IMR-90 (cell line): ENCODE measurements at regions not wholly inside any gene's neighbourhood (a gene's known extent, or its start where the extent isn't known, plus 50 kb on each side); places are given as distances from the start of the nearest gene placed in this dataset.

Experiments
- CEBPB ChIP-seq: IDR thresholded peaks from 2 replicates; pipeline ENCODE4 v1.6.1; 2012; ENCODE audit warnings: low read depth, low read length, improper control_type of control experiment
- CTCF ChIP-seq: conservative IDR thresholded peaks from 2 replicates; pipeline ENCODE4 v1.5.1; 2012; ENCODE audit warnings: mild to moderate bottlenecking, low read depth, low read length, improper control_type of control experiment
- FOS ChIP-seq: fragments of 150-350 bp; IDR thresholded peaks from 2 replicates; pipeline ENCODE4 v1.6.1; 2016; ENCODE audit warnings: low read depth, low read length
- MAZ ChIP-seq: IDR thresholded peaks from 2 replicates; pipeline ENCODE4 v1.6.1; 2012; ENCODE audit warnings: low read depth, mild to moderate bottlenecking, low read length, improper control_type of control experiment, moderate library complexity, borderline replicate concordance
- MXI1 ChIP-seq: IDR thresholded peaks from 2 replicates; pipeline ENCODE4 v1.6.1; 2012; ENCODE audit warnings: low read depth, mild to moderate bottlenecking, low read length, moderate library complexity, borderline replicate concordance
- POLR2A ChIP-seq: IDR thresholded peaks from 2 replicates; pipeline ENCODE4 v1.6.1; 2012; ENCODE audit warnings: mild to moderate bottlenecking, low read depth, low read length
- RAD21 ChIP-seq: IDR thresholded peaks from 2 replicates; pipeline ENCODE4 v1.6.1; 2012; ENCODE audit warnings: low read length, improper control_type of control experiment
- SMC3 ChIP-seq: fragments of 150-350 bp; IDR thresholded peaks from 2 replicates; pipeline ENCODE4 v1.6.1; 2016; ENCODE audit warnings: low read depth, mild to moderate bottlenecking, antibody characterized with exemption, low read length, moderate library complexity
- USF2 ChIP-seq: fragments of 150-350 bp; IDR thresholded peaks from 2 replicates; pipeline ENCODE4 v1.6.1; 2017; ENCODE audit warnings: mild to moderate bottlenecking, antibody characterized with exemption, low read length, low read depth

GRCh38 chr6:114939630-114940029 is 596.8 kb upstream of the HS3ST5 start:
- TF ChIP-seq CTCF (no peak), POLR2A (no peak), SMC3 (no peak), USF2 (no peak), MXI1 (no peak), RAD21 (no peak), CEBPB (no peak), FOS (no peak), MAZ (no peak)
